ENCODE measurements at regions not wholly inside any gene's neighbourhood (a gene's known extent, or its start where the extent isn't known, plus 50 kb on each side); places are given as distances from the start of the nearest gene placed in this dataset.

DNA sequence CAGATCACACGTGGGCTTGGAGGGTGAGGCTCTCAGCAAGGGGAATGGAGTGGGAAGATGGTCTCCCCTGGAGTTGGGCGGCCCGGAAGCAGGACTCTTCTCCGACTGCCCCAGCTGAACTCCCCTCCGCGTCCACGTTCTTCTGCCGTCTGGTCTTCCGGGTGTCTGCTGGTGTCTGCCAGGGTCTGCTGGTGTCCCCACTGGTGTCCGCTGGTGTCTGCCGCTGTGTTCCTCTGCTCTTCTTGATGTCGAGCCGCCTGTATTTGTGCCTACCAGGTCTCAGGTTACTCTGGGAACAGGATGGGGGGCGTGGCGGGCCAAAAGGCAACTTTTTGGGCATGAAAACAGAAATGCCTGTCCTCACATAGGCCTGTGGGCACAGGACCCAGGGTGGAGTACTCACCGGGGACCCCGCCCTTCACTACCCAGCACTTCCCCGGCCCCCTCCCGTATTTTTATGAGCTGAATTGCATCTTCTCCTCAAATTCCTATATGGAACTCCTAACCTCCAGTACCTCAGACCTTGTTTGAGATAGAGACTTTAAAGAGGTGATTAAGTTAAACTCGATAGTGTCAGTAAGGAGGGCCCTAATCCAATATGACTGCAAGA lies 675.4 kb downstream of the SEMA5A start:
- TF ChIP-seq CHD2 (IDR thresholded peaks at IDR 0.05; ENCODE audit: low read length, partially characterized antibody) (no peak), GABPA (IDR thresholded peaks at IDR 0.05; ENCODE audit: low read depth) (no peak), RXRA (IDR thresholded peaks at IDR 0.05; ENCODE audit: borderline replicate concordance, low read depth) (no peak)
- TF ChIP-seq, protein P1, sequence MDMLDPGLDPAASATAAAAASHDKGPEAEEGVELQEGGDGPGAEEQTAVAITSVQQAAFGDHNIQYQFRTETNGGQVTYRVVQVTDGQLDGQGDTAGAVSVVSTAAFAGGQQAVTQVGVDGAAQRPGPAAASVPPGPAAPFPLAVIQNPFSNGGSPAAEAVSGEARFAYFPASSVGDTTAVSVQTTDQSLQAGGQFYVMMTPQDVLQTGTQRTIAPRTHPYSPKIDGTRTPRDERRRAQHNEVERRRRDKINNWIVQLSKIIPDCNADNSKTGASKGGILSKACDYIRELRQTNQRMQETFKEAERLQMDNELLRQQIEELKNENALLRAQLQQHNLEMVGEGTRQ (IDR thresholded peaks at IDR 0.05; ENCODE audit: borderline replicate concordance, low read depth, low read length) = no peak

All from SK-N-SH (cell line).